OCI-M2 (cell line): ENCODE measurements at regions not wholly inside any gene's neighbourhood (a gene's known extent, or its start where the extent isn't known, plus 50 kb on each side); places are given as distances from the start of the nearest gene placed in this dataset.

Experiments
- DNase-seq: peaks from one replicate; lab custom pipeline; 2025; ENCODE audit not compliant: unreplicated experiment; lab: John Stamatoyannopoulos, UW

DNA sequence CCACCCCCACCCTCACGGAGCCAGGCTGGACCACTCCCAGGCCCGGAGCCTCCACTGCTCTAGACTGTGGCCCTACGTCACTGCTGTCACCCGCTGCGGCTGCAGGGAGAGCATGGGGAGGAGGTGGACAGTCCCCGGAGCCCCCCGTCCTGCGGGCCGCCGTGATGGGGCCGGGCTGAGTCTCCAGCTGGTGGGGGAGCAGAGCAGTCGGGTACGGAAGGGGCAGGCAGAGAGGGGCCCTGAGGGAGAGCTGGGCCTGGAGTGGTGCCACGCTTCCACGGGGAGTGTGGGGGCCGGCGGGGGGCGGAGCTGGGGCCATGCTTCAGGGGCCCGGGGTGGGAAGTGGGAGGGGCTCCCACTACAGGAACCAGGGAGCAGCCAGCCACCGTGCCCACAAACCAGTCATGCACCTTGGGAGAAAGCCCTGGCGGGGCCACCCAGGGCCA, 98.9 kb upstream of the KCNK1 start:
- no peak for DNase-seq

DNA sequence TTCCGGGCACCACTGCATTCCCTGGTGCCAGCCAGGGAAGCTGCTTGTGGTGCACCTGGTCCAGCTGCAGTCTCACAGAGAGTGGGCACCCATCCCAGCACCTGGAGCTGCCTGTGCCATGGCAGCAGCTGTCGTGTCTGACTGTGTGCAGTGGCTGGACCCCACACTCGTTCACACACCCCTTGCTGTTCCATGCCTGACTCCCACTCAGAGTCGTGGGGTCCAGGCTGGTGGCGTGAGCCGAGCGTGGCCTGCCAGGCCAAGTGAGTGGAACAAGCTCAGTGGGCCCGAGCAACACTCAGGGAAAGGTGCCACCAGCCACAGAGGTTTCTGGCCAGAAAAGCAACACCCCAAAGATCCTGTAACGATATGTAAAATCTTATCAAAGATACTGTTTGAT, 97.2 kb upstream of the KCNK1 start:
- DNase-seq, result no peak

DNA sequence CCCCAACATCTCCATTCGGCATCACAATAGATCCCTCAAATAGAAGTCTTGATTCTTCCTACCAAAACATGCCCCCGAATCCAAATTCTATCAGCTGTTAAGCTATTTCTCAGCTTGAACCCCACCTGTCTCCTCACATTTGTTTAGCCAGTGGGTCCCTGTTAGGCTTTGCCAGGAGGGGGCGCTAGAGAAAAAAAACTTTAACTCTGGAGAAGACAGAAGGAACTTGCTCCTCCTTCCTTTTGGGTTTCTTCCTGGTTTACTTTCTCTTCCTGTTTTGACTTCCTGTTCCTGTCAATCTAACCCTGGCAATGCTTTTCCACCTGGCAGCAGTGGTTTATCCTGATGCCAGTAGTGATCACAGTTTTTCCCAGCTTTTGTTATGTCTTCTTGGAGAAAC, 95.6 kb upstream of the KCNK1 start:
- DNase-seq, result no peak

DNA sequence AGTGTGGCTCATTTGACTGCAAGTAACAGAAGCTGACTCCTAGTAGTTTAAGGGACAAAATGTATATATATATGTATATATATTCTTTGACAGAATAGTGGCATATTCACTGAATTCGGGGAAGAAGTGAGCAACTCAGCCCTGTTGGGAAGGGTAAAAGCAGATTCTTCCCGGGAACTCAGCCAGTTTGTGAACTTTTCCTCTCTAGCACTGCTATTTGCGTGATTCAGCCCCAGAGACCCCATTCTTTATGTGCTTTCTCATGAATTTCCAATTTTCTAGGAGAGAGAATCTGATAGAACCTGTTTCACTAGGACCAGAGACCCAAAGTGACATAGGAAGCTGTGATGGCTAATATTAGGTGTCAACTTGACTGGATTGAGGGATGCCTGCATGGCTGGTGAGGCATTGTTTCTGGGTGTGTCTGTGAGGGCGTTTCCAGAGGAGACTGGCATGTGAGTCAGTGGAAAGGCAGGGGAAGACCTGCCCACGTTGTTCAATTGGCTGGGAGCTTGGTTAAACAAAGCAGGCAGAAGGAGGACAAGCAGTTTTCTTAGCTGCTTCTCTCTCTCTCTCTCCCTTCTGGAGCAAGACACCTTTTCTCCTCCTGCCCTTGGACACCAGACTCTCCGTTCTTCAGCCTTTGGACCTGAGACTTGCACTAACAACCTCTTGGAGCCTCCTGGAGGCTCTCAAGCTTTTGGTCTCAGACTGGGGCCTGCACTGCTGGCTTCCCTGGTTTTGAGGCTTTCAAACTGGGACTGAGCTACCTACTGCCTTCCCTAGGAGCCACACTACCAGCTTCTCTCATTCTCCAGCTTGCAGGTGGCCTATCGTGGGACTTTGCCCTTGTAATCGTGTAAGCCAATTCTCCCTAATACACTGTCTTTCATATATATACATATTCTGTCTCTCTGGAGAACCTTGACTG, 93.4 kb upstream of the KCNK1 start:
- no peak for DNase-seq

DNA sequence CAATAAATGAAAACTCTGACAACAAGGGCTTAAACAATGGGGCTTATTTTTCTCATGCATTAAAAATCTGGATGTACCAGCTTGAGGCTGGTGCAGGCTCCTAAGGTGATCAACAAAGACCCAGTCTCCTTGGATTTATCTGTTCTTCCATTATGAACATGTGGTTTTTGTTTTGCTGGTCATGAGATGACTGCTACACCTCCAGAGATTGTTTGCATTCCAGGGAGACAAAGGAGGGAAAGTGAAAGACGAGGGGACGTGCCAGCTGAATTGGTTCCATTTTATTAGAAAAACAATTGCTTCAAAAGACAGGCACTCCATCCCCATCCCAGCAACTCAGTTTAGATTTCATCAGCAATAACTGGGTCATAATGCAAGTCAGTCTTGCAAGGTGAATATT, 90.9 kb upstream of the KCNK1 start:
- DNase-seq, result no peak

DNA sequence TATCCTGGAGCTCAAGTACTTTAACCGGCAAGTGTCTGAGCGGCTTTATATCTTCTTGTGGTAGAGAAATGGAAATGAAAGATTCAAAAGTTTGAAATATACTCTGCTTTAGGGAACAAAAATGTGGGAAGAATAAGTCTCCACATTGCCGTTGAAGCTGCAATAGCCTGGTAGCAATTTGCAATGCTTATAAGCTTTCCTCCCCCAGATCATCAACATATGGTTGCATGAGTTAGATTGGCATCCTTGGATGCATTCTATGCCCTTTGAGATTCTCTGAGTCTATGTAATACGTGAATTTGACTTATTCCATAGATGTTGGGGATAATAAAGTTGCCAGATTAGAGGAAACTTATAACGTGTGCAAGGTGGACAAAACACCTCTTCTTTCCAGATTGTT, 86.1 kb upstream of the KCNK1 start:
- no peak for DNase-seq

DNA sequence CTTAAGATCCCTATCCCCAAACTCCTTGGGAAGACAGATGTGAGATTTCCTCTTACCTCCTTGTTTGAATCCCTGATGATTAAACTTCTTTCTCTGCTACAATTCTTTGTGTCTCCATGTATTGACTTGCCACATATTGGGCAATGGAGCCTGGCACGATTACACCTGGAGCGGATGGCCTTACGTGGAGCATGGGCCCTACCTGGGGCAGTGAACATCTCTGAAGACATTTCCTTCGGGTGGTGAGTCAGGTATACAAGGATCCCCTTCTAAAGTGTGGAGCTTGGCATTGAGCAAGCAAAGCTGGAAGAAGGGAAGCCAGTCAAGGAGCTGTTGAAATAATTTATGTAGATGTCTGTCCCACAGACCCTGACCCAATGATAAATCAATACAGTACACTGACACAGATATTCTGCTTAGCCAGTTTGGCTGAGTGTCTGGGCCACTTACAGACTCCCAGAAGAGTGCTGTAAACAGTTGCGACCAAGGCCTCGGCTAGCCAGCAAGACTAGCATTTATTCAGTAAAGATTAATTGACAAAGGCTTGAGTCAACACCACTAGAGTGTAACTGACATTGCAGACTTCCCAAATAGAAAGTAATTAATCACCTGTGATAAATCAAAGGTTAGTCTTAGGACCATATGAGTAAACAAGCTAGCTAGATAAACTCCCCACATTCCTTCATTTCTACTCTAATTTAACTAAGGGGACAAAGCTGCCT, 83.1 kb upstream of the KCNK1 start:
- DNase-seq, result no peak

DNA sequence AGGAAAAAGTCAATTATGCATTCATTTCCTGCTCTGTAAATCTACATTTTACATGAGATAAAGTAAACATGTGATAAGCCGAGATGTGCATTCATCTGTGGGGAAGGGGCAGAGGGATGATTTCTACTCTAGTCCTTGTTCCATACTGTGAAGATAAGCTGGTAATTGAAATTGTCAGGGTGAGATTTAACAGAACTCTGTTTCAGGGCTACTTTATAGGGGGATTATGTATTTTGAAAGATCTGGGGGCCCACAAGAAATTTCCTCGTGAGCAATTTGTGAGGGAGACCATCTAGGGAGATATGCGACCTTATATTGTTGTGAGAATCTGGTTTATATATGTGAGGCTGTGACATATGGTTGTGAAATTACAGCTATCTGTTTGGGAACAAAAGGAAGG, 73.1 kb upstream of the KCNK1 start:
- no peak for DNase-seq

DNA sequence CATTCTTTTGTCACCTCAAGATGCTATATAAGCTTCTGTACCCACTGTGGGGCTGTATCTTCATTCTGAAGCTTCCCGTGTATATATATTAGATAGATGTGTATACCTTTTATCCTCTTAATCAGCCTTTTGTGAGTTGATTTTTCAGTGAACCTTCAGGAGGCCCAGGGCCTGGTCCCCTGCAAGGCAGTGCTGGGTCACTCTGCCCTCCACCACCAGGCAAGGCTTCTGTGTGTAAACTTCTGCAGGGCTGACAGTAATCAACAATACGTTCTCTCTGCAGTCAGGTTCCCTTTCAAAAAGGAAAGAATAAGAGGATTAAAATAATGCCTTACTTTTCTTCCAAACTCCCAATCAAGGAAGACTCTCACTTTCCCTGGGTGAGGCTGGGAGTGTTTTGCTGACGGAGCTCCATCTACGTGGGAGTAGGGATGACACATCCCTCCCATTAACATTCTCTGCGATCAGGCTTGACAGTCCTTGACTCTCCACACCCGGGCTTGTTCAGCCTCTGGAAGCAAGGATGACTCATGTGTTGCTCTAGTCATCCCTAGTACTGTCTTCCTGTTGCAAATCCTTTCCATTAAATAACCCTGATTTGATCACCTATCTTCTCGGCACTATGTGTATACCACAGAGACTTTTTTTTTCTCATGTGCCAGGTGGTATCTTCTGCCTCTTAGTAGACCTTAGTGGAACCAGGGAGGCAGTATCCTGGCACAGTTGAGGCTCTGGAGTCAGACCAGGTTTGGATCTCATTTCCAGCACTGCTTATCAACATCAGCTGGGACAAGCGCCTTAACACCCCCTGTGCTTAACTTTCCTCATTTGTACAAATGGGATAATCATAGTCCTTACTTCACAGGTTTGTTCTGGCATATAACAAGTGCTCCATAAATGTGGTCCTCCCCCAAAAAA, 70.3 kb upstream of the KCNK1 start:
- no peak for DNase-seq

DNA sequence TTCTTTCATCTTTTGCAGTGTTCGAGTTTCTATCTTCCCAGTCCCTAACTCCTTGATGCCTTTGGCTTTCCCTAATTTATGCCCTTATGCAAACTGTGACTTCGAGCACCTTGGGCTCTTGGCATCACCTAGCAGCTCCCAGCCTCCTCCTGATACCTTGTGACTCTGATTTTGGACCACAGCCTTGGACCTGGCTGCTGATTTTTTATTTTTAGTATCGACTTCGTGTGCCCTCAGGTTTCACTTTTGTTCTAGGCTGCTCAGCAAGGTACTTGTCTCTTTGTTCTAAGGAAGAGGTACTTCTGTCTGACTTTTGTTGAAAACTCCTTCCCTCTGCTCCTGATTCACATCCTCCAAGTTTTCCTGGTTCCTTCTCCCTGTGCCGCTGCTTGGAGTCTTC, 69.6 kb upstream of the KCNK1 start:
- no peak for DNase-seq

DNA sequence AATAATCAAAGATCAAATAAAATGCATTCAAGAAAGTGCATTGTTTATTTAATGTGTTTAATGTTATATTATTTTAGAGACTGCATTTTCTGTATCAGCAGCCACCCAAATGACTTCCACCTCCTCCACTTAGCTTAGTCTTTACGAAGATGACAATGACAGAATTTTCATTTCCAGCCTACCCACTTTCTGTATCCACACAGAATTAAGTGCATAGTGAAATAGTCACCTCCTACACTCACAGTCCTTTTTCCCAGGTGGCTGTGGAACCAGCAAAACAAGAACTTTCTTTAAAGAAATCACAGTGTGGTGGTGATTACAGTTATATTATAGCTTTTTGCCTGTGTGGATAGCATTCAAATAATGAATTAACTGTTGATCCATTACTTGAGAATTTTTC, 66.2 kb upstream of the KCNK1 start:
- no peak for DNase-seq

DNA sequence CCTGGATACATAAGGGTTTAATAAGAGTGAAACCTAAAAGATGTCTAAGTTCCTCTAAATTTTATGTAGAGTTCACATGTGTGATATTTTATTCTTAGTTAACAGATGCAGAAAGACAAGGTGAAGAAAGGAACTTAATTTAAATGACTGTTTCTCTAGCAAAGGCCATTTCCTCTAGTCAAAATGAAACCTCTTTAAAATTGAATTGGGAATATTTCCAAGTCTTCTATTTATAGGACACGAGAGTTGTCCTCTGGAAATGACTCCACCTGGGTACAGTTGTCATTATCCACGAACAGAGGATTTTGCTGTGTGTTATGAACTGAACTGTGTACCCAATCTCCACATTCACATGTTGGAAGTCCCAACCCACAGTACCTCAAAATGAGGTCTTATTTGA, 64.5 kb upstream of the KCNK1 start:
- DNase-seq, result no peak

DNA sequence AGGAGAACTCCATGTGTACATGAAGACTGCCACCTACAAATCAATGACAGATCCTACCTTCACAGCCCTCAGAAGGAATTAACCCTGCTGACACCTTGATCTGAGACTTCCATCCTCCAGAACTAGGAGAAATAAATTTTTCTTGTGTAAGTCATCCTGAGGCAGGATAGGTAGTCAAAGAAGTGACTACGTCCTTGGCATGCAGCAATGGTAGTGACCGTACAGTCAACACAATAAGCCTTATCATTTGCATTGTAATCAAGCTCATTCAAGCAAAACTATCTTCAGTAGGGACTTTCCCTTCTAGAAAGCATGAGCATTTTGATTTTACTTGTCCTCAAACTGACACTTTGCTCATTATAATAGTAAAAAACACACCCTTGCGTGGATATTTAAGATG, 64.0 kb upstream of the KCNK1 start:
- DNase-seq, result no peak

DNA sequence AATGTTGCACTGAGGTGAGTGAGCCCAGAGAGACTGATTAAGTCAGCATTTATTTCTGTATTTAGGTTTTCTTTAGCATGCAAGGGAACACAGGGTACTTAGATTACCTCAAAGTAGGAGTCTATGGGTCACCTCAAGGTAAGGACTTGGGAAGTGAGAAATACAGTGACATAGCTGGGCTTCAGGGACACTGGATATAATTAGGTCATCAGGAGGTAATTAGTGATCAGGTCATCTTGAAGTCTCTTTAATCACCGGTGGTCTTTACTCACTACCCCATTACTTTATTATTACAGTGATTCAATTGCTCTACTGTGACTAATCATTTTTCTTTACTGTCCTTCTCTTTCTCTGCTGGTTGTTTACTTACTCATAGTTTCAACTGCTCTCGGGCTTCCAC, 59.9 kb upstream of the KCNK1 start:
- no peak for DNase-seq

DNA sequence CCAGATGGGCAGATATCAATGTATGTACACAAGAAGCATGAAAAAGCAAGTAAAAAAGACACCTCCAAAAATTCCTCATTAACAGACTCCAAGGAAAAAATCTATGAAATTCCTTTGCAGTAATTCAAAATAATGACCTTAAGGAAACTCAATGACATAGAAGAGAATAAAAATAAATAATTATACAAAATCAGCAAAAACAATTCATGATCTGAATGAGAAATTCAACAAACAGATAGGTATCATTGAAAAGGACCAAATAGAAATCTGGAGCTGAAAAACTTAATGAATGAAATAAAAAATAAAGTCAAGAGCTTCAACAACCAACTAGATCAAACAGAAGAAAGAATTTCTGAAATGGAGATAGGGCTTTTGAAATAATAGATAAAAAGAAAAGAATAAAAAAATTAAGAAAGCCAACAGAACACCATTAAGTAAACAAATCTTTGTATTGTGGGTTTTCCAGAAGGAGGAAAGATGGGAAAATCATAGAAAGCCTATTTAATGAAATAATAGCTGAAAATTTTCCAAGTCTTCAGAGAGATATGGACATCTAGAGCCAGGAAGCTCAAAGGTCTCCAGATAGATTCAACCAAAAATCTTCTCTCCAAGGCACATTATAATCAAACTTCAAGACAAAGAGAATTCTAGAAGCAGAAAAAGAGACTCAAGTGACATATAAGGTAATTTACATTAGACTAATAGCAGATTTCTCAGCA, 52.0 kb upstream of the KCNK1 start:
- no peak for DNase-seq
